HUES6 (cell line): ENCODE measurements at regions not wholly inside any gene's neighbourhood (a gene's known extent, or its start where the extent isn't known, plus 50 kb on each side); places are given as distances from the start of the nearest gene placed in this dataset.
"Not testable (repeated sequence)": the region's sequence is repeated elsewhere in the genome, so short reads cannot be mapped to it uniquely, and the experiment has no call there.

ENCODE experiments used
- H3K27ac ChIP-seq: 2 replicates; pipeline ENCODE4 v1.7.0; 2013; ENCODE audit warnings: low read depth, mild to moderate bottlenecking, low read length, inconsistent platforms
- H3K27me3 ChIP-seq: 2 replicates; pipeline ENCODE4 v1.6.1; 2013; ENCODE audit warnings: low read length; ENCODE audit not compliant: control insufficient read depth, insufficient read depth
- H3K36me3 ChIP-seq: 2 replicates; pipeline ENCODE4 v1.6.1; 2013; ENCODE audit warnings: low read length; ENCODE audit not compliant: control insufficient read depth, insufficient read depth
- H3K4me1 ChIP-seq: 2 replicates; pipeline ENCODE4 v1.6.1; 2013; ENCODE audit warnings: low read length; ENCODE audit not compliant: control insufficient read depth, insufficient read depth
- H3K4me3 ChIP-seq: 2 replicates; pipeline ENCODE4 v1.5.1; 2013; ENCODE audit warnings: low read depth, low read length
- H3K9ac ChIP-seq: one replicate; pipeline ENCODE4 v1.6.1; 2013; ENCODE audit warnings: mild to moderate bottlenecking, low read length
- H3K9me3 ChIP-seq: 2 replicates; pipeline ENCODE4 v1.6.1; 2013; ENCODE audit warnings: low read depth, low read length; ENCODE audit not compliant: control insufficient read depth, insufficient read depth

DNA sequence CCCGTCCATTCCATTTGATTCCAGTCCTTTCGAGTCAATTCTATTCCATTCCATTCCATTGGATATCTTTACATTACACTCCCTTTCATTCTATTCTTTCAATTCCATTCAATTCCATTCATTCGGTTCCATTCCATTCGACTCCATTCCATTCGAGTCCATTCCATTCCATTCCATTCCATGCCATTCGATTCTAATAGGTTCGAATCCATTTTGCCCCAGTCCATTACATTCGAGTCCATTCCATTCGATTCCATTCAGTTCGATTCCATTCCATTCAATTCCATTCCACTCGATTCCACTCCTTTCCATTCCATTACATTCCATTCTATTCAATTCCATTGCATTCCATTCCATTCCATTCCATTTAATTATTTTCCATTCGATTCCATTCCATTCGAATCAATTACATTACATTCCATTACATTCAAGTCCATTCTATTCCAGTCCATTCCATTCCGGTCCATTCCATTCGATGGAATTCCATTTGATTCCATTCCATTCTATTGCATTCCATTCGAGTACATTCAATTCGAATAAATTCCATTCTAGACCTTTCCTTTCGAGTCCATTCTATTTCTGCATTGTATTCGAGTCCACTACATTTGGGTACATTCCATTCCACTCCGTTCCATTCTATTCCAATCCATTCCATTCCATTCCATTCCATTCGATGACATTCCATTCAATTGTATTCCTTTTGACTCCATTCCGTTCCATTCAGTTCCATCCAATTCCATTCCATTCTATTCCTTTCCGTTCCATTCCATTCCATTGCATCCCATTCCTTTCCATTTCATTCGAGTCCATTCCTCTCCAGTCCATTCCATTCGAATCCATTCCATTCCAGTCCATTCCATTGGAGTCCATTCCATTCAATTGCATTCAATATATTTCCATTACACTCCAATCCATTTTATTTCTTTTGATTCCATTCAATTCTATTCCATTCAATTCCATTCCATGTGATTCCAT is 2604.8 kb upstream of the TPTE start:
- Histone ChIP-seq H3K9me3 (no peaks in the 10 kb centered on the region), H3K27me3 (no peaks in the 10 kb centered on the region), H3K27ac (no peak overlapping the region), H3K36me3 (no peaks in the 10 kb centered on the region), H3K4me1 (no peaks in the 10 kb centered on the region), H3K9ac (no peak overlapping the region), H3K4me3 (peak overlapping the region; percentile 4; the same call in 1 of the 2 replicates)

DNA sequence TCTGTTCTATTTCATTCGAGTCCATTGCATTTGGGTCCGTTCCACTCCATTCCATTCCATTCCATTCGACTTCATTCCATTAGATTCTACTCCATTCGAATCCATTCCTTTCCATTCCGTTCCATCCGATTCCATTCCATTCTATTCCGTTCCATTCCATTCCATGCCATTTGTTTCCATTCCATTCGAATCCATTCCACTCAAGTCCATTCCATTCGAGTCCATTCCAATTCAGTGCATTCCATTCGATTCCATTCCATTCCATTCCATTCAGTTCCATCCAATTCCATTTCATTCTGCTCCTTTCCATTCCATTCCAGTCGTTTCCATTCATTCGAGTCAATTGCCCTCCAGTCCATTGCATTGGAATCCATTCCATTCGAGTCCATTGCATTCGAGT is 2603.7 kb upstream of the TPTE start:
- Histone ChIP-seq H3K27ac (no peak overlapping the region), H3K27me3 (no peaks in the 10 kb centered on the region), H3K9ac (no peak overlapping the region), H3K4me1 (no peaks in the 10 kb centered on the region), H3K36me3 (no peaks in the 10 kb centered on the region), H3K9me3 (no peaks in the 10 kb centered on the region), H3K4me3 (peak overlapping the region; percentile 1)

DNA sequence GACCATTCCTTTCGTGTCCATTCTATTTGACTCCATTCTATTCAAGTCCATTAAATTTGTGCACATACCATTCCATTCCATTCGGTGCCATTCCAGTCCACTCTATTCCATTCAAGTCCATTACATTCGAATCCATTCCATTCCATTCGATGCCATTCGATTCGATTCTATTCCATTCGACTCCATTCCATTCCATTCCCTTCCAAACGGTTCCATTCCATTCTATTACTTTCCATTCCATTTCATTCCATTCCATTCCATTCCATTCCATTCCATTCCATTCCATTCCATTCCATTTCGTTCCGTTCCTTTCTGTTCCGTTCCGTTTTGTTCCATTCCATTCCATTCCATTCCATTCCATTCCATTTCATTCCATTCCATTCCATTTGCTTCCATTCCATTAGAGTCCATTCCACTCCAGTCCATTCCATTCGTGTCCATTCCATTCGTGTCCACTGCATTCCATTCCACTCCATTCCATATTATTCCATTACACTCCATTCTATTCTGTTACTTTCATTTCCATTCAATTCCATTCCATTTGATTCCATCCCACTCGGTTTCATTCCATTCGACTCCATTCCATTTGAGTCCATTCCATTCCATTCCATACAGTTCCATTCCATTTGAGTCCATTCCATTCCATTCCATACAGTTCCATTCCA is 2595.3 kb upstream of the TPTE start:
- peak overlapping the region; percentile 0; the same call in 1 of the 2 replicates for H3K4me3 ChIP-seq
- not testable (repeated sequence) for H3K4me1 ChIP-seq, H3K36me3 ChIP-seq, H3K9me3 ChIP-seq, H3K27me3 ChIP-seq, H3K27ac ChIP-seq, H3K9ac ChIP-seq

DNA sequence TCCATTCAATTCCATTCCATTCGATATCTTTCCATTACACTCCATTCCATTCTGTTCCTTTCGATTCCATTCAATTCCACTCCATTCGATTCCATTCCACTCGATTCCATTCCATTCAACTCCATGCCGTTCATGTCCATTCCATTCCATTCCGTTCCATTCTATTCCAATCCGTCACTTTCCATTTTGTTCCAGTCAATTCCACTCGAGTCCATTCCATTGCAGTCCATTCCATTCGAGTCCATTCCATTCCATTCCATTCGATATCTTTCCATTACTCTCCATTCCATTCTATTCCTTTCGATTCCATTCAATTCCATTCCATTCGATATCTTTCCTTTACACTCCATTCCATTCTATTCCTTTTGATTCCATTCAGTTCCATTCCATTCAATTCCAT is 2592.9 kb upstream of the TPTE start:
- H3K9me3 ChIP-seq, H3K4me3 ChIP-seq, H3K36me3 ChIP-seq, H3K27ac ChIP-seq, H3K4me1 ChIP-seq, H3K27me3 ChIP-seq, H3K9ac ChIP-seq: not testable (repeated sequence)

DNA sequence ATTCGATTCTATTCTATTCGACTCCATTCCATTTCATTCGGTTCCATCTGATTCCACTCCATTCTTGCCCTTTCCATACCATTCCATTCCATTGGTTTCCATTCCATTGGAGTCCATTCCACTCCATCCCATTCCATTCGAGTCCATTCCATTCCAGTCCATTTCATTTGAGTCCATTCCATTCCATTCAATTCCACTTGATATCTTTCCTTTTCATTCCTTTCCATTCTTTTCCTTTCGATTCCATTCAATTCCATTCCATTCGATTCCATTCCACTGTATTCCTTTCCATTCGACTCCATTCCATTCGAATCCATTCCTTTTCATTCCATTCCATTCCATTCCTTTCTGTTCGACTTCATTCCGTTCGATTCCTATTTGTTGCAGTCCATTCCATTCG is 2591.8 kb upstream of the TPTE start:
- not testable (repeated sequence) for H3K4me1 ChIP-seq, H3K27me3 ChIP-seq, H3K27ac ChIP-seq, H3K4me3 ChIP-seq, H3K36me3 ChIP-seq, H3K9me3 ChIP-seq, H3K9ac ChIP-seq

DNA sequence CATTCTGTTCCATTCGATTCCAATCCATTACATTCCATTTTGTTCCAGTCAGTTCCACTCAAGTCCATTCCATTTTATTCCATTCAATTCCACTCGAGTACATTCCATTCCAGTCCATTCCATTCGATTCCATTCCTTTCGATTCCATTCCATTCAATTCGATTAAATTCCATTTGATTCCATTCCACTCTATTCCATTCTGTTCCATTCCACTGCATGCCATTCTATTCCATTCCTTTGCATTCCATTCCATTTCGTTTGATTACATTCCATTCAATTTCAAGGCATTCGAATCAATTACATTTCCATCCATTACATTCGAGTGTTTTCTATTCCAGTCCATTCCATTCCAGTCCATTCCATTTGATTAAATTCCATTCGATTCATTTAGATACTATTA is 2590.9 kb upstream of the TPTE start:
- H3K4me1 ChIP-seq, H3K36me3 ChIP-seq, H3K9me3 ChIP-seq, H3K27me3 ChIP-seq, H3K27ac ChIP-seq, H3K4me3 ChIP-seq, H3K9ac ChIP-seq: not testable (repeated sequence)

DNA sequence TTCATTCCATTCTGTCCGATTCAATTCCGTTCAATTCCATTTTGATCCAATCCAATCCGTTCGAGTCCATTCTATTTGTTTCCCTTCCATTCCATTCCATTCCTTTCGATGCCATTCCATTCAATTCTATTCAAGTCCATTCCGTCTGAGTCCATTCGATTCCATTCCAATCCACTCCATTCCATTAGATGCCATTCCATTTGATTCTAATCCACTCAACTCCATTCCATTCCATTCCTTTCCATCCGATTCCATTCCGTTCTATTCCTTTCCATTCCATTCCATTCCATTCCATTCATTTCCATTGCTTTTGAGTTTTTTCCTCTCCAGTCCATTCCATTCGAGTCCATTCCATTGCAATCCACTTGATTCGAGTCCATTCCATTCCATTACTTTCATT is 2589.3 kb upstream of the TPTE start:
- H3K9ac ChIP-seq, H3K27me3 ChIP-seq, H3K9me3 ChIP-seq, H3K36me3 ChIP-seq, H3K27ac ChIP-seq, H3K4me3 ChIP-seq, H3K4me1 ChIP-seq: not testable (repeated sequence)

DNA sequence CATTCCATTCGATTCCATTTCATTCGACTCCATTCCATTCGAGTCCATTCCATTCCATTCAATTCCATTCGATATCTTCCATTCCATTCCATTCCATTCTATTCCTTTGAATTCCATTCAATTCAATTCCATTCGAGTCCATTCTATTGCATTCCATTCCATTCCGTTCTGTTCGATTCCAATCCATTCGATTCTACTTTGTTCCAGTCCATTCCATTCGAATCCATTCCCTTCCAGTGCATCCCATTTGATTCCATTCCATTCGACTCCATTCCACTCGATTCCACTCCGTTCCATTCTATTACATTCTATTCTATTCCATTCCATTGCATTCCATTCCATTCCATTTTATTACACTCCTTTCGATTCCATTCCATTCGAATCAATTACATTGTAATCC is 2588.5 kb upstream of the TPTE start:
- H3K9me3 ChIP-seq, H3K27me3 ChIP-seq, H3K4me1 ChIP-seq, H3K36me3 ChIP-seq, H3K9ac ChIP-seq, H3K4me3 ChIP-seq, H3K27ac ChIP-seq: not testable (repeated sequence)

DNA sequence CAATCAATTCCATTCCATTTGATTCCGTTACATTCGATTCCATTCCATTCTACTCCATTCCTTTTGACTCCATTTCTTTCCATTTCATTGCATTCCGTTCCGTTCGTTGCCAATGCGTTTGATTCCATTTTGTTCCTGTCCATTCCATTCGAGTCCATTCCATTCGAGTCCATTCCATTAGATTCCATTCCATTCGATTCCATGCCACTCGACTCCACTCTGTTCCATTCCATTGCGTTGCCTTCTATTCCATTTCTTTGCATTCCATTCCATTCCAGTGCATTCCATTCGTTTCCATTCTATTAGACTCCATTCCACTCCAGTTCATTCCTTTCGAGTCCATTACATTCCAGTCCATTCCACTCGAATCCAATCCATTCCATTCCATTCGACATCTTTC is 2587.5 kb upstream of the TPTE start:
- Histone ChIP-seq H3K27ac (no peak overlapping the region), H3K4me1 (no peaks in the 10 kb centered on the region), H3K4me3 (peak overlapping the region; percentile 17; the same call in 1 of the 2 replicates), H3K9me3 (no peaks in the 10 kb centered on the region; the same call in 1 of the 2 replicates), H3K27me3 (no peaks in the 10 kb centered on the region), H3K36me3 (no peaks in the 10 kb centered on the region), H3K9ac (no peak overlapping the region)

DNA sequence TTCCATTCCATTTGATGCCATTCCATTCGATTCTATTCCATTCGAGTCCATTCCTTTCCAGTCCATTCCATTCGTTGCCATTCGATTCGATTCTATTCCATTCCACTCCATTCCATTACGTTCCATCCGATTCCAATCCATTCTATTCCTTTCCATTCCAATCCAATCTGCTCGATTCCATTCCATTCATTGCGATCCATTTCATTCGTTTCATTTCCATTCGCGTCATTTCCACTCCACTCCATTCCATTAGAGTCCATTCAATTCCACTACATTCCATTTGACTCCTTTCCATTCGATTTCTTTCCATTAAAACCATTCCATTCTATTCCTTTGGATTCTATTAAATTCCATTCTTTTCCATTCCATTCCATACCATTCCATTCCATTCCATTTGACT is 2584.1 kb upstream of the TPTE start:
- not testable (repeated sequence) for H3K9me3 ChIP-seq, H3K36me3 ChIP-seq, H3K27me3 ChIP-seq, H3K27ac ChIP-seq, H3K4me1 ChIP-seq, H3K9ac ChIP-seq
- 0 out of 2 replicates have a peak overlapping the region, but pooled peaks have one; percentile 1 for H3K4me3 ChIP-seq

DNA sequence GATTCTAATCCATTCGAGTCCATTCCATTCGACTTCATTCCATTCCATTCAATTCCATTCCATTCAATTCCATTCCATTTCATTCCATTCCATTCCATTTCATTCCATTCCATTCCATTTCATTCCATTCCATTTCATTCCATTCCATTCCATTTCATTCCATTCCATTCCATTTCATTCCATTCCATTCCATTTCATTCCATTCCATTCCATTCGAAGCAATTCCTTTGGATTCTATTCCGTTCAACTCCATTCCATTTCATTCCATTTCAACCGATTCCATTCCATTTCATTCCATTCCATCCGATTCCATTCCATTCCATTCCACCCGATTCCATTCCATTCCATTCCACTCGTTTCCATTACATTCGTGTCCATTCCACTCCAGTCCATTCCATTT is 2583.2 kb upstream of the TPTE start:
- H3K4me1 ChIP-seq, H3K9ac ChIP-seq, H3K27ac ChIP-seq, H3K36me3 ChIP-seq, H3K9me3 ChIP-seq, H3K4me3 ChIP-seq, H3K27me3 ChIP-seq: not testable (repeated sequence)
